Right lobe of liver (tissue), 4 donors: ENCODE measurements at regions not wholly inside any gene's neighbourhood (a gene's known extent, or its start where the extent isn't known, plus 50 kb on each side); places are given as distances from the start of the nearest gene placed in this dataset.

Source experiments
- CTCF ChIP-seq, 4 donors: fragments of 200-600 bp in 3 of 4; fragments of 450-650 bp in 1 of 4; IDR thresholded peaks; one replicate each; pipeline versions ENCODE4 v1.5.1 to v1.8.0; 2016 to 2022; ENCODE audit warnings: antibody characterized with exemption in 4 of 4, mild to moderate bottlenecking in 2 of 4
- POLR2A ChIP-seq: fragments of 450-650 bp; IDR thresholded peaks from one replicate; pipeline ENCODE4 v1.6.1; 2017; ENCODE audit warnings: antibody characterized with exemption, mild to moderate bottlenecking
- donor health status: DM: no; HTN: no; CAD: no.
- donor health status: DM: no; HTN: no; CAD: no.
- donor health status: DM: no; HTN: yes; CAD: no.

GRCh38 chr5:3518576-3518975 is 77.1 kb upstream of the IRX1 start:
- TF ChIP-seq POLR2A, result no peak
- no peak for TF ChIP-seq CTCF (IDR thresholded peaks at IDR 0.05)
